ENCODE measurements at regions not wholly inside any gene's neighbourhood (a gene's known extent, or its start where the extent isn't known, plus 50 kb on each side); places are given as distances from the start of the nearest gene placed in this dataset.
"Not testable (repeated sequence)": the region's sequence is repeated elsewhere in the genome, so short reads cannot be mapped to it uniquely, and the experiment has no call there.

GRCh38 chr18:42334931-42335330 lies 379.9 kb downstream of the PIK3C3 start:
- TF ChIP-seq CTCF (IDR thresholded peaks at IDR 0.05; ENCODE audit: insufficient read depth, low read depth, low read length): no peak
- CTCF ChIA-PET: no interaction called here
- Histone ChIP-seq H3K4me3 (ENCODE audit: low read depth, low read length) (no peak overlapping the region), H3K36me3 (ENCODE audit: control insufficient read depth, insufficient read depth, low read length) (no peaks in the 10 kb centered on the region), H3K27me3 (ENCODE audit: control insufficient read depth, insufficient read depth, low read length) (no peaks in the 10 kb centered on the region)
- POLR2A ChIA-PET: no interaction called here
- no peak for DNase-seq (ENCODE audit: low read depth)

- ChIA-PET CTCF (no interaction called here), POLR2A (no interaction called here)
- Histone ChIP-seq H3K4me3 (ENCODE audit: low read depth, low read length) (no peak overlapping the region), H3K27me3 (ENCODE audit: control insufficient read depth, insufficient read depth, low read length) (no peaks in the 10 kb centered on the region), H3K36me3 (ENCODE audit: control insufficient read depth, insufficient read depth, low read length) (no peaks in the 10 kb centered on the region)
- no peak for TF ChIP-seq CTCF (IDR thresholded peaks at IDR 0.05; ENCODE audit: insufficient read depth, low read depth, low read length)
- DNase-seq (ENCODE audit: low read depth): no peak
Observed at GRCh38 chr18:42336139-42336538, 381.1 kb downstream of the PIK3C3 start.

GRCh38 chr18:42337337-42337736 lies 382.3 kb downstream of the PIK3C3 start:
- POLR2A ChIA-PET; DNase-seq (ENCODE audit: low read depth); CTCF ChIA-PET; H3K36me3 ChIP-seq (ENCODE audit: control insufficient read depth, insufficient read depth, low read length); H3K27me3 ChIP-seq (ENCODE audit: control insufficient read depth, insufficient read depth, low read length); H3K4me3 ChIP-seq (ENCODE audit: low read depth, low read length): not testable (repeated sequence)

GRCh38 chr18:42338683-42339082 lies 383.6 kb downstream of the PIK3C3 start:
- POLR2A ChIA-PET: no interaction called here
- H3K4me3 ChIP-seq (ENCODE audit: low read depth, low read length): no peak overlapping the region
- no peaks in the 10 kb centered on the region for H3K36me3 ChIP-seq (ENCODE audit: control insufficient read depth, insufficient read depth, low read length)
- CTCF ChIA-PET: interaction anchor here (1.2 kb wide), 1 partner anchor 225 kb away, joined by 3 read pairs; no protein-coding TSS in a partner anchor
- DNase-seq (ENCODE audit: low read depth): no peak
- TF ChIP-seq CTCF (IDR thresholded peaks at IDR 0.05; ENCODE audit: insufficient read depth, low read depth, low read length): no peak
- H3K27me3 ChIP-seq (ENCODE audit: control insufficient read depth, insufficient read depth, low read length): no peaks in the 10 kb centered on the region

- no peak for TF ChIP-seq CTCF (IDR thresholded peaks at IDR 0.05; ENCODE audit: insufficient read depth, low read depth, low read length)
- ChIA-PET CTCF (interaction anchor here (1.2 kb wide), 1 partner anchor 225 kb away, joined by 3 read pairs; no protein-coding TSS in a partner anchor), POLR2A (no interaction called here)
- Histone ChIP-seq H3K36me3 (ENCODE audit: control insufficient read depth, insufficient read depth, low read length) (no peaks in the 10 kb centered on the region), H3K27me3 (ENCODE audit: control insufficient read depth, insufficient read depth, low read length) (no peaks in the 10 kb centered on the region), H3K4me3 (ENCODE audit: low read depth, low read length) (no peak overlapping the region)
- DNase-seq (ENCODE audit: low read depth): no peak
Observed at GRCh38 chr18:42339372-42339771, 384.3 kb downstream of the PIK3C3 start.

GRCh38 chr18:42340423-42341009 lies 385.5 kb downstream of the PIK3C3 start:
- no peak for DNase-seq (ENCODE audit: low read depth)
- no peak for TF ChIP-seq CTCF (IDR thresholded peaks at IDR 0.05; ENCODE audit: insufficient read depth, low read depth, low read length)
- Histone ChIP-seq H3K4me3 (ENCODE audit: low read depth, low read length) (no peak overlapping the region), H3K36me3 (ENCODE audit: control insufficient read depth, insufficient read depth, low read length) (no peaks in the 10 kb centered on the region), H3K27me3 (ENCODE audit: control insufficient read depth, insufficient read depth, low read length) (no peaks in the 10 kb centered on the region)
- ChIA-PET POLR2A (no interaction called here), CTCF (no interaction called here)
